H9 (cell line): ENCODE measurements at regions not wholly inside any gene's neighbourhood (a gene's known extent, or its start where the extent isn't known, plus 50 kb on each side); places are given as distances from the start of the nearest gene placed in this dataset.

Experiments
- DNase-seq: peaks from one replicate; pipeline ENCODE4 v3.0.0-alpha.2; 2017
- H2AFZ ChIP-seq: one replicate; pipeline ENCODE4 v1.6.1; 2013; ENCODE audit warnings: mild to moderate bottlenecking, low read length, control low read depth, moderate library complexity
- H2AK5ac ChIP-seq: 2 replicates; pipeline ENCODE4 v1.6.1; 2013; ENCODE audit warnings: low read length, control low read depth, mixed read lengths; ENCODE audit not compliant: insufficient read length
- H2BK120ac ChIP-seq: one replicate; pipeline ENCODE4 v1.6.1; 2013; ENCODE audit warnings: low read depth, mild to moderate bottlenecking, low read length, control low read depth, inconsistent platforms; ENCODE audit not compliant: poor library complexity, severe bottlenecking
- H2BK12ac ChIP-seq: 2 replicates; pipeline ENCODE4 v1.6.1; 2013; ENCODE audit warnings: low read length, control low read depth, mixed read lengths, low read depth; ENCODE audit not compliant: insufficient read length
- H2BK15ac ChIP-seq: 2 replicates; pipeline ENCODE4 v1.6.1; 2013; ENCODE audit warnings: low read depth, low read length, control low read depth
- H2BK20ac ChIP-seq: one replicate; pipeline ENCODE4 v1.6.1; 2013; ENCODE audit warnings: low read depth, mild to moderate bottlenecking, low read length, control low read depth, inconsistent platforms; ENCODE audit not compliant: poor library complexity, severe bottlenecking
- H2BK5ac ChIP-seq: 2 replicates; pipeline ENCODE4 v1.6.1; 2013; ENCODE audit warnings: low read length, control low read depth, mixed read lengths; ENCODE audit not compliant: insufficient read length
- H3K14ac ChIP-seq: 2 replicates; pipeline ENCODE4 v1.6.1; 2013; ENCODE audit warnings: low read length, control low read depth; ENCODE audit not compliant: insufficient read depth
- H3K18ac ChIP-seq: 2 replicates; pipeline ENCODE4 v1.6.1; 2013; ENCODE audit warnings: low read depth, mild to moderate bottlenecking, mixed read lengths, low read length, control low read depth; ENCODE audit not compliant: insufficient read length
- H3K23ac ChIP-seq: 2 replicates; pipeline ENCODE4 v1.6.1; 2013; ENCODE audit warnings: low read length, control low read depth, mixed read lengths, low read depth; ENCODE audit not compliant: insufficient read length
- H3K23me2 ChIP-seq: 2 replicates; pipeline ENCODE4 v1.6.1; 2013; ENCODE audit warnings: low read depth, mild to moderate bottlenecking, mixed read lengths, low read length, control low read depth; ENCODE audit not compliant: insufficient read length, poor library complexity, severe bottlenecking
- H3K27ac ChIP-seq: 2 replicates; pipeline ENCODE4 v1.5.1; 2013; ENCODE audit warnings: low read length, control low read depth, mixed read lengths, low read depth; ENCODE audit not compliant: insufficient read length
- H3K27me3 ChIP-seq: 2 replicates; pipeline ENCODE4 v1.6.1; 2013; ENCODE audit warnings: low read length, control low read depth, inconsistent platforms; ENCODE audit not compliant: insufficient read depth
- H3K4ac ChIP-seq: 2 replicates; pipeline ENCODE4 v1.6.1; 2013; ENCODE audit warnings: low read depth, mild to moderate bottlenecking, control low read depth, inconsistent platforms, low read length, moderate library complexity
- H3K4me1 ChIP-seq: 2 replicates; pipeline ENCODE4 v1.6.1; 2013; ENCODE audit warnings: low read length, control low read depth, inconsistent platforms; ENCODE audit not compliant: insufficient read depth
- H3K4me2 ChIP-seq: 2 replicates; pipeline ENCODE4 v1.6.1; 2013; ENCODE audit warnings: low read length, control low read depth, mixed read lengths; ENCODE audit not compliant: insufficient read length, insufficient read depth
- H3K56ac ChIP-seq: 2 replicates; pipeline ENCODE4 v1.6.1; 2013; ENCODE audit warnings: low read depth, mild to moderate bottlenecking, mixed read lengths, low read length, control low read depth; ENCODE audit not compliant: insufficient read length
- H3K79me1 ChIP-seq: 2 replicates; pipeline ENCODE4 v1.6.1; 2013; ENCODE audit warnings: low read depth, mild to moderate bottlenecking, moderate library complexity, low read length, control low read depth, inconsistent platforms; ENCODE audit not compliant: insufficient read depth, poor library complexity, severe bottlenecking
- H3K79me2 ChIP-seq: 2 replicates; pipeline ENCODE4 v1.6.1; 2013; ENCODE audit warnings: low read length, control low read depth, inconsistent platforms; ENCODE audit not compliant: insufficient read depth
- H3K9ac ChIP-seq: 2 replicates; pipeline ENCODE4 v1.6.1; 2013; ENCODE audit warnings: low read length, control low read depth, mixed read lengths; ENCODE audit not compliant: insufficient read length; ENCODE audit errors: extremely low read depth
- H3K9me3 ChIP-seq: one replicate; pipeline ENCODE4 v1.6.1; 2013; ENCODE audit warnings: low read depth, low read length, inconsistent platforms; ENCODE audit not compliant: control insufficient read depth
- H3T11ph ChIP-seq: one replicate; pipeline ENCODE4 v1.6.1; 2013; ENCODE audit warnings: mild to moderate bottlenecking, low read length, control low read depth, inconsistent platforms
- H4K20me1 ChIP-seq: one replicate; pipeline ENCODE4 v1.6.1; 2013; ENCODE audit not compliant: control insufficient read depth, insufficient read length, insufficient read depth
- H4K5ac ChIP-seq: 2 replicates; pipeline ENCODE4 v1.6.1; 2013; ENCODE audit warnings: low read depth, mild to moderate bottlenecking, mixed read lengths, low read length, control low read depth; ENCODE audit not compliant: insufficient read length
- H4K8ac ChIP-seq: replicated peaks from 2 replicates; pipeline ENCODE4 v1.6.1; 2013; ENCODE audit warnings: low read length, control low read depth, mixed read lengths, low read depth; ENCODE audit not compliant: insufficient read length
- H4K91ac ChIP-seq: 2 replicates; pipeline ENCODE4 v1.6.1; 2013; ENCODE audit warnings: low read depth, mild to moderate bottlenecking, moderate library complexity, mixed read lengths, low read length, control low read depth; ENCODE audit not compliant: insufficient read length
- H3K27ac Mint-ChIP-seq, 3 experiments: 2 replicates in 2 of 3; 3 replicates in 1 of 3; pipeline ENCODE4 v1.8.0; 2020 to 2021; ENCODE audit warnings: mixed read lengths in 3 of 3, mild to moderate bottlenecking in 1 of 3, moderate library complexity in 1 of 3
- H3K27me3 Mint-ChIP-seq: 2 replicates; pipeline ENCODE4 v1.8.0; 2021; ENCODE audit warnings: low read depth, mild to moderate bottlenecking, moderate library complexity, mixed read lengths
- H3K36me3 Mint-ChIP-seq, 3 experiments: 2 replicates in 2 of 3; 3 replicates in 1 of 3; pipeline ENCODE4 v1.8.0; 2020 to 2021; ENCODE audit warnings: low read depth in 3 of 3, mixed read lengths in 3 of 3; ENCODE audit not compliant: insufficient read depth in 1 of 3
- H3K4me1 Mint-ChIP-seq, 2 experiments: 2 replicates each; pipeline ENCODE4 v1.8.0; 2020; ENCODE audit warnings: mixed read lengths in 2 of 2
- H3K4me3 Mint-ChIP-seq, 2 experiments: 2 replicates in 1 of 2; 3 replicates in 1 of 2; pipeline ENCODE4 v1.8.0; 2020 to 2021; ENCODE audit warnings: mild to moderate bottlenecking in 2 of 2, mixed read lengths in 2 of 2, moderate library complexity in 1 of 2
- H3K9me3 Mint-ChIP-seq, 2 experiments: 2 replicates in 1 of 2; 3 replicates in 1 of 2; pipeline ENCODE4 v1.8.0; 2020; ENCODE audit warnings: mild to moderate bottlenecking in 2 of 2, mixed read lengths in 2 of 2, moderate library complexity in 1 of 2
- CTCF ChIP-seq: fragments of 200-600 bp; sonication (generic); conservative IDR thresholded peaks from 3 replicates; pipeline ENCODE4 v1.8.0; 2021; ENCODE audit warnings: antibody characterized with exemption, mild to moderate bottlenecking
- WGBS: extraction: QIAGEN DNeasy Blood & Tissue Kit; methylation state at CpG from one replicate; pipeline ENCODE4 v1.1.7; 2013; ENCODE audit warnings: missing lambda C conversion rate, low lambda C conversion rate, mixed read lengths; ENCODE audit not compliant: insufficient read length; ENCODE audit errors: extremely low coverage; 5-methylcytosine and 5-hydroxymethylcytosine counted together

- no peaks in the 10 kb centered on the region; the same call in 1 of the 2 replicates for H3K4me1 ChIP-seq
- no peaks in the 10 kb centered on the region for H3K79me1 ChIP-seq
- H2BK12ac ChIP-seq: no peak overlapping the region
- H2BK5ac ChIP-seq: no peak overlapping the region
- no peak overlapping the region for H2BK120ac ChIP-seq
- no peak overlapping the region for H4K5ac ChIP-seq
- H3K14ac ChIP-seq: no peak overlapping the region
- no peaks in the 10 kb centered on the region for H3K27me3 ChIP-seq
- no peak overlapping the region for H4K91ac ChIP-seq
- Mint-ChIP-seq H3K4me1 (peaks cover 8% of the 10 kb centered on the region in 2 experiments; a peak in 3 of 4 replicates), H3K27ac (no peak overlapping the region), H3K9me3 (peaks cover 3% of the 10 kb centered on the region in 2 experiments; a peak in 3 of 5 replicates), H3K36me3 (no peaks in the 10 kb centered on the region), H3K4me3 (no peak overlapping the region), H3K27me3 (peaks cover 7% of the 10 kb centered on the region)
- H4K20me1 ChIP-seq: no peaks in the 10 kb centered on the region
- no peak for TF ChIP-seq CTCF
- no peak overlapping the region for H3K56ac ChIP-seq
- no peak overlapping the region for H3K9ac ChIP-seq
- H3K9me3 ChIP-seq: no peaks in the 10 kb centered on the region
- H3K23ac ChIP-seq: no peak overlapping the region
- H3K4ac ChIP-seq: no peak overlapping the region
- no peak overlapping the region for H3T11ph ChIP-seq
- DNase-seq: no peak
- H3K23me2 ChIP-seq: no peaks in the 10 kb centered on the region
- H3K27ac ChIP-seq: no peak overlapping the region
- no peak overlapping the region for H2AK5ac ChIP-seq
- H3K18ac ChIP-seq: no peak overlapping the region
- no peak overlapping the region for H2BK20ac ChIP-seq
- no peak overlapping the region for H4K8ac ChIP-seq
- no peak overlapping the region for H2BK15ac ChIP-seq
- no peak overlapping the region for H3K4me2 ChIP-seq
- no peak overlapping the region for H2AFZ ChIP-seq
- H3K79me2 ChIP-seq: no peaks in the 10 kb centered on the region
- no CpG with 5 or more reads among the region's 17 CpGs for WGBS
These were observed 138.1 kb upstream of the ALKAL2 start for GRCh38 chr2:425947-426346.
